ENCODE measurements at regions not wholly inside any gene's neighbourhood (a gene's known extent, or its start where the extent isn't known, plus 50 kb on each side); places are given as distances from the start of the nearest gene placed in this dataset.

DNA sequence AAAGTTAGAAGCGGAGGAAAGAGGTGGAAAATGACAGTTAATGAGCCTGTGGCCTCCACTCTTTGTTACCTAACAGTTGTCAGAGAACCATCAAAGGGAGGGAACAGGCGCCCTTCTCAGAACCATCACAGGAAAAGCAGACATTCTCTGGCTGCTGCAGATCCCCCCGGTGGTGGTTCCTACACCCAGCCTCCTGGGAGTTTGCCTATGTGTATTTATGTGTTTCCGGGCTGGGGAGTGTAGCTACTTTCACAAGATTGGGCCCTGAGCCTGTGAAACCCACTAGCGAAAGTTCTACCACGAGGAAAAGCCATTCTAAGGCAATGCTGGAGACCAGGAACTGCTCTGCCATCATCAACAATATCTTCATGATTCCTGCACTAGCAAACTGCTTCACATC lies 52.7 kb upstream of the BCOR start:
- no peak overlapping the region for H3K4me3 ChIP-seq (ENCODE audit: low read length)

DNA sequence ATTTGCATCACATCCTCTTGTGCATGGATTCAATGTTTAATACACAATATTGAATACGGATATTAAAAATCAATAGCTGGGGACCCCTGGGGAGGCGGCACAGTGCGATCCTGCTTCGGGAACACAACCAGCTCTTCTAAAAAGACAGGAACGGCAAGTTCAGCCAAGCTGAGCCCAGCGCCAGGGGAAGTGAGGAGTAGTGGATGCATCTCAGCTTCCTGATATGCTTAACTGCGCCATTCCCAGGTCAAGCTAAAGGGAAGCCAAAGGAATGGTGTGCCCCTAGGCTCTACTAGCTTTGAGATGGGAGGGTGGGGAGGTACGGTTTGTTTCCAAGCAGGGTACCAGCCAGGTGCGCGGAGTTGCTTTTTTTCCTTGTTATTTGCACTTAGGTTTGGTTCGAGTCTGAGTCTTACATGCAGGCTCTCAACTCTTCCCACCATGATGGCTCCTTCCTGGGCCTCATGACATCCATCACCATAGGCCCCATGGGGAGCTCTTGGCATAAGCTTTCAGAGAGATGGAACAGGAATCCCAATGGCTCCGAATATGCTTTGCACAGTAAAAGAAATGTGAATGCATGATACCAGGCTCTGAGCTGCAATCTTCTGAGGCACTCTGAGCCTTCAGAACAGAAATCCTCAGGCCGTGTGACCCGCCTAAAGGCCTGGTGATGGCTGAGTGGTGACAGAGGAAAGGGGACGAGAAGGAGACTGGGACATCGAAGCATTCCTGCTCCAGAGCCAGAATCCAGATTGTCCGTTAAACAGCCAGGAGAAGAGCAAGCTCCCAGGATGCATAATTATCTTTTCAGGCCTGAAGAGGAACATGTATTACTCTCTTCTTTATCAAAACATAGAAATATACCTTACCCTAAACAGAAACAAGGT lies 51.8 kb upstream of the BCOR start:
- no peak overlapping the region for H3K27ac ChIP-seq (ENCODE audit: low read depth in 1 of 2, low read length in 2 of 2)
- H3K9me3 ChIP-seq (ENCODE audit: control insufficient read depth in 1 of 2, insufficient read depth in 1 of 2, low read length in 2 of 2), result no peaks in the 10 kb centered on the region
- no peaks in the 10 kb centered on the region for H3K27me3 ChIP-seq (ENCODE audit: control insufficient read depth in 1 of 2, insufficient read depth in 2 of 2, low read length in 2 of 2)
- intact Hi-C loops (cut with DNase I, micrococcal nuclease), result loop anchor here (5.0 to 10.0 kb wide), 3 partner anchors 37 to 325 kb away; partner anchors contain the start of gene BCOR (in 2 of the 2)
- H3K36me3 ChIP-seq (ENCODE audit: insufficient read depth, low read length), result no peaks in the 10 kb centered on the region
- H3K4me1 Mint-ChIP-seq (ENCODE audit: low read depth), result peaks cover 4% of the 10 kb centered on the region
- peak overlapping the region; percentile 38 for H3K4me3 Mint-ChIP-seq
- no peak overlapping the region for H3K4me3 ChIP-seq (ENCODE audit: low read length)
- H3K4me1 ChIP-seq (ENCODE audit: insufficient read depth, low read length), result peaks cover 46% of the 10 kb centered on the region
- ATAC-seq (ENCODE audit: poor library complexity) (no peak), DNase-seq (no peak)
- ChIA-PET CTCF (no interaction called here), POLR2A (interaction anchor here (1.8 kb wide), 1 partner anchor 52 kb away, joined by 5 read pairs; the partner anchor contains the start of gene BCOR)
- no peaks in the 10 kb centered on the region for H3K9me3 Mint-ChIP-seq
- TF ChIP-seq, protein P1, sequence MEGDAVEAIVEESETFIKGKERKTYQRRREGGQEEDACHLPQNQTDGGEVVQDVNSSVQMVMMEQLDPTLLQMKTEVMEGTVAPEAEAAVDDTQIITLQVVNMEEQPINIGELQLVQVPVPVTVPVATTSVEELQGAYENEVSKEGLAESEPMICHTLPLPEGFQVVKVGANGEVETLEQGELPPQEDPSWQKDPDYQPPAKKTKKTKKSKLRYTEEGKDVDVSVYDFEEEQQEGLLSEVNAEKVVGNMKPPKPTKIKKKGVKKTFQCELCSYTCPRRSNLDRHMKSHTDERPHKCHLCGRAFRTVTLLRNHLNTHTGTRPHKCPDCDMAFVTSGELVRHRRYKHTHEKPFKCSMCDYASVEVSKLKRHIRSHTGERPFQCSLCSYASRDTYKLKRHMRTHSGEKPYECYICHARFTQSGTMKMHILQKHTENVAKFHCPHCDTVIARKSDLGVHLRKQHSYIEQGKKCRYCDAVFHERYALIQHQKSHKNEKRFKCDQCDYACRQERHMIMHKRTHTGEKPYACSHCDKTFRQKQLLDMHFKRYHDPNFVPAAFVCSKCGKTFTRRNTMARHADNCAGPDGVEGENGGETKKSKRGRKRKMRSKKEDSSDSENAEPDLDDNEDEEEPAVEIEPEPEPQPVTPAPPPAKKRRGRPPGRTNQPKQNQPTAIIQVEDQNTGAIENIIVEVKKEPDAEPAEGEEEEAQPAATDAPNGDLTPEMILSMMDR (IDR thresholded peaks at IDR 0.05), result no peak
- no peak overlapping the region for H3K27ac Mint-ChIP-seq
- no peaks in the 10 kb centered on the region for H3K36me3 Mint-ChIP-seq (ENCODE audit: low read depth)
- H3K27me3 Mint-ChIP-seq, result no peaks in the 10 kb centered on the region

More for the DNA sequence above, 52.7 kb upstream of the BCOR start:
- peak overlapping the region; percentile 38 for H3K4me3 Mint-ChIP-seq
- ATAC-seq (ENCODE audit: poor library complexity) (no peak), DNase-seq (no peak)
- Histone ChIP-seq H3K27me3 (ENCODE audit: control insufficient read depth in 1 of 2, insufficient read depth in 2 of 2, low read length in 2 of 2) (no peaks in the 10 kb centered on the region), H3K4me1 (ENCODE audit: insufficient read depth, low read length) (peaks cover 51% of the 10 kb centered on the region), H3K9me3 (ENCODE audit: control insufficient read depth in 1 of 2, insufficient read depth in 1 of 2, low read length in 2 of 2) (no peaks in the 10 kb centered on the region), H3K36me3 (ENCODE audit: insufficient read depth, low read length) (no peaks in the 10 kb centered on the region), H3K27ac (ENCODE audit: low read depth in 1 of 2, low read length in 2 of 2) (no peak overlapping the region)
- ChIA-PET POLR2A (interaction anchor here (1.8 kb wide), 1 partner anchor 53 kb away, joined by 5 read pairs; the partner anchor contains the start of gene BCOR), CTCF (no interaction called here)
- peaks cover 4% of the 10 kb centered on the region for H3K4me1 Mint-ChIP-seq (ENCODE audit: low read depth)
- intact Hi-C loops (cut with DNase I, micrococcal nuclease), result loop anchor here (5.0 to 10.0 kb wide), 2 partner anchors 53 to 324 kb away; partner anchors contain the start of gene BCOR (in 2 of the 2)
- TF ChIP-seq, protein P1 (IDR thresholded peaks at IDR 0.05), result no peak
- no peak overlapping the region for H3K27ac Mint-ChIP-seq
- H3K27me3 Mint-ChIP-seq, result no peaks in the 10 kb centered on the region
- no peaks in the 10 kb centered on the region for H3K36me3 Mint-ChIP-seq (ENCODE audit: low read depth)
- no peaks in the 10 kb centered on the region for H3K9me3 Mint-ChIP-seq

DNA sequence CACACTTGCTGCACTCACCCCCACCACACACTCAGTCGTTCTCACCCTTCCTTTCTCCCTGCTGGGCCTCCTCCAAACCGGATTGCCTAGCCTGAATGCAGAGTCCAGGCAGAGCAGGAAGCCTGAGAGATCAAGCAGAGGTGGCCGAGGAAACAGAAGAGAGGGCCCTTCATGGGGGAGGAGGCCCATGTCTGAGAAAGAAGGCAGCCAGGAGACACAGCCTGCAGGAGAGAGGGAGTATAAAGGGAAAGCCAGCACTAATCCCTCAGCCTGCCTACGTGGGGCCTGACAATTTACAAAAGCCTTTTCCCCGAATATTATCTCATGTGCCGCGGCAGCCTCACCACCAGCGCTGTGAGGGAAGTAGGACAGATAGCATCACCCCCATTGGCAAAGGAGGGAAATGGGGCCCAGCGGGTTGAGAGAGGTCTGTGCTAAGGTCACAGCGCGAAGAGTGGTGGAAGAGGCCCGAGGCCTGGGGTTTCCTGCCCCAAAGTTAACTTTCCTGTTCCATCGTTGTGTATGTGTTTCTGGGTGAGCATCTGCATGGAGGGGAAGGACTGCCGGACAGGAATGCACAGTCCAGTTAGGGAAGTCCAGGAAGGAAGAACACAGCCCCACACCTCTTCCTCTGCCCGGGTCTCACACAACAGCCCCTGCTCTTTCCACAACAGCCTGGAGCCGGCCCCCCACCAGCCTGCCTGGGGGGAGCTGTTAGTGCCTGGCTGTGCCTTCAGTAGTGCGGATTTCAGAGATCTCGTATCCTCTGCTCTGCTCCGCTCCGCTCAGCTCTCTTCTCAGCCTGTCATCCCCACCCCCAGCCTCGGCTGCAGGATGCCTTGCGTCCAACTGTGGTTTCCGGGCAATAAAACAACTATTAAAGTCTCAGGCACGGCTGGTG lies 50.9 kb upstream of the BCOR start:
- H3K36me3 ChIP-seq (ENCODE audit: insufficient read depth, low read length), result no peaks in the 10 kb centered on the region
- H3K4me1 Mint-ChIP-seq (ENCODE audit: low read depth), result peaks cover 4% of the 10 kb centered on the region
- no peak overlapping the region for H3K27ac ChIP-seq (ENCODE audit: low read depth in 1 of 2, low read length in 2 of 2)
- H3K4me3 ChIP-seq (ENCODE audit: low read length), result no peak overlapping the region
- CTCF ChIA-PET, result no interaction called here
- no peaks in the 10 kb centered on the region for H3K27me3 ChIP-seq (ENCODE audit: control insufficient read depth in 1 of 2, insufficient read depth in 2 of 2, low read length in 2 of 2)
- H3K4me1 ChIP-seq (ENCODE audit: insufficient read depth, low read length), result peaks cover 42% of the 10 kb centered on the region
- TF ChIP-seq, protein P1 (IDR thresholded peaks at IDR 0.05), result no peak
- ATAC-seq (ENCODE audit: poor library complexity) (no peak), DNase-seq (no peak)
- POLR2A ChIA-PET, result interaction anchor here (1.8 kb wide), 1 partner anchor 51 kb away, joined by 5 read pairs; the partner anchor contains the start of gene BCOR
- intact Hi-C loops (cut with DNase I, micrococcal nuclease), result loop anchor here in 1 of 2 experiments (5.0 kb wide), 1 partner anchor 36 kb away; no protein-coding TSS in a partner anchor
- no peaks in the 10 kb centered on the region for H3K36me3 Mint-ChIP-seq (ENCODE audit: low read depth)
- H3K9me3 Mint-ChIP-seq, result no peaks in the 10 kb centered on the region
- no peak overlapping the region for H3K4me3 Mint-ChIP-seq
- H3K27ac Mint-ChIP-seq, result no peak overlapping the region
- no peaks in the 10 kb centered on the region for H3K9me3 ChIP-seq (ENCODE audit: control insufficient read depth in 1 of 2, insufficient read depth in 1 of 2, low read length in 2 of 2)
- no peaks in the 10 kb centered on the region for H3K27me3 Mint-ChIP-seq
